Transverse colon (tissue), 4 donors: ENCODE measurements at regions not wholly inside any gene's neighbourhood (a gene's known extent, or its start where the extent isn't known, plus 50 kb on each side); places are given as distances from the start of the nearest gene placed in this dataset.

Experiments
- DNase-seq: peaks from one replicate; pipeline ENCODE4 v3.0.0-alpha.2; 2019
- H3K27ac ChIP-seq, 4 donors: fragments of 200-600 bp; sonication (generic); 2 replicates each; pipeline ENCODE4 v1.5.1; 2016 to 2018; ENCODE audit warnings: inconsistent platforms in 4 of 4
- H3K27me3 ChIP-seq: fragments of 200-600 bp; sonication (generic); 2 replicates; pipeline ENCODE4 v1.5.1; 2017; ENCODE audit warnings: inconsistent platforms
- H3K36me3 ChIP-seq, 4 donors: fragments of 200-600 bp; sonication (generic); 2 replicates each; pipeline ENCODE4 v1.5.1; 2017 to 2019; ENCODE audit warnings: inconsistent platforms in 4 of 4
- H3K4me1 ChIP-seq, 4 donors: fragments of 200-600 bp; sonication (generic); 2 replicates each; pipeline ENCODE4 v1.5.1; 2017 to 2020; ENCODE audit warnings: inconsistent platforms in 4 of 4
- H3K4me3 ChIP-seq, 4 donors: fragments of 200-600 bp; sonication (generic); 1 replicate in 1 of 4; 2 replicates in 3 of 4; pipeline versions ENCODE4 v1.5.1 to v1.6.1; 2017 to 2019; ENCODE audit warnings: inconsistent platforms in 4 of 4
- H3K9me3 ChIP-seq, 2 donors: fragments of 200-600 bp; sonication (generic); 2 replicates each; pipeline ENCODE4 v1.5.1; 2017 to 2019; ENCODE audit warnings: inconsistent platforms in 2 of 2
- CTCF ChIP-seq, 5 experiments: fragments of 200-600 bp in 3 of 5; fragments of 450-650 bp in 2 of 5; sonication (generic) in 3 of 5; IDR thresholded peaks; 1 replicate in 2 of 5; 2 replicates in 3 of 5; pipeline ENCODE4 v1.5.1; 2016 to 2017; ENCODE audit warnings: antibody characterized with exemption in 5 of 5, inconsistent platforms in 3 of 5, mild to moderate bottlenecking in 2 of 5, moderate library complexity in 1 of 5
- EP300 ChIP-seq: sonication (generic); formaldehyde crosslinking; IDR thresholded peaks from one replicate; pipeline ENCODE4 v1.6.1; 2017; ENCODE audit warnings: antibody characterized with exemption, low read depth
- POLR2A ChIP-seq: fragments of 450-650 bp; IDR thresholded peaks from one replicate; pipeline ENCODE4 v1.6.1; 2016; ENCODE audit warnings: antibody characterized with exemption, mild to moderate bottlenecking, moderate library complexity
- POLR2AphosphoS5 ChIP-seq, 3 donors: sonication (generic); formaldehyde crosslinking; IDR thresholded peaks; one replicate each; pipeline ENCODE4 v1.6.1; 2016; ENCODE audit warnings: antibody characterized with exemption in 3 of 3
- WGBS, 2 donors: methylation state at CpG; one replicate each; pipeline ENCODE4 v1.1.5; 2018; ENCODE audit warnings: low coverage in 1 of 2; 5-methylcytosine and 5-hydroxymethylcytosine counted together
- in situ Hi-C, 4 donors: fragments of 200-750 bp; cut with MboI; loops; one replicate each; pipeline versions ENCODE4 v1.15.0 to v1.15.1; 2017; ENCODE audit warnings: low sequenced_read_pairs in 3 of 4, low pct_ligation_motif_present in 1 of 4, low pct_unique_long_range_greater_than_20kb in 1 of 4
- intact Hi-C: fragments of 100-400 bp; cut with DNase I; formaldehyde crosslinking; loops from one replicate; pipeline ENCODE4 v1.15.1; 2023; ENCODE audit warnings: low total_unique reads

GRCh38 chr12:88416155-88416554, 164.1 kb downstream of the KITLG start:
- intact Hi-C loops = no loop called here
- Histone ChIP-seq H3K27me3 (no peaks in the 10 kb centered on the region), H3K4me3 (no peak overlapping the region)

GRCh38 chr12:88416786-88417185, 163.5 kb downstream of the KITLG start:
- Histone ChIP-seq H3K4me1 (no peaks in the 10 kb centered on the region), H3K27me3 (no peaks in the 10 kb centered on the region), H3K9me3 (no peaks in the 10 kb centered on the region), H3K36me3 (no peaks in the 10 kb centered on the region), H3K4me3 (no peak overlapping the region), H3K27ac (no peak overlapping the region)
- no peak for DNase-seq
- in situ Hi-C loops = no loop called here
- intact Hi-C loops = no loop called here
- no peak for TF ChIP-seq CTCF (IDR thresholded peaks at IDR 0.05)
- no peak for TF ChIP-seq EP300
- WGBS, 2 donors = 65 to 79% methylated on average over 2 of the region's 2 CpGs

More at GRCh38 chr12:88416155-88416554, 164.1 kb downstream of the KITLG start:
- DNase-seq = no peak
- Histone ChIP-seq H3K9me3 (no peaks in the 10 kb centered on the region), H3K27ac (peak overlapping the region in 1 of 4 donors; percentile 1), H3K36me3 (no peaks in the 10 kb centered on the region), H3K4me1 (no peaks in the 10 kb centered on the region)
- in situ Hi-C loops = no loop called here
- WGBS, 2 donors = 66 to 71% methylated on average over 2 of the region's 2 CpGs
- TF ChIP-seq EP300 (no peak), POLR2AphosphoS5 (IDR thresholded peaks at IDR 0.05) (no peak), POLR2A (no peak), CTCF (IDR thresholded peaks at IDR 0.05) (no peak)

- 65 to 77% methylated on average over 5 of the region's 5 CpGs for WGBS, 2 donors
- Histone ChIP-seq H3K4me1 (no peaks in the 10 kb centered on the region), H3K4me3 (no peak overlapping the region), H3K36me3 (no peaks in the 10 kb centered on the region), H3K27me3 (no peaks in the 10 kb centered on the region), H3K27ac (peak overlapping the region in 2 of 4 donors; percentile 35 to 45), H3K9me3 (no peaks in the 10 kb centered on the region)
- DNase-seq = no peak
- no peak for TF ChIP-seq POLR2A
- no peak for TF ChIP-seq EP300
- TF ChIP-seq POLR2AphosphoS5 (IDR thresholded peaks at IDR 0.05) = no peak
- no peak for TF ChIP-seq CTCF (IDR thresholded peaks at IDR 0.05)
- intact Hi-C loops = no loop called here
- in situ Hi-C loops = no loop called here
Measured at GRCh38 chr12:88417531-88417930, 162.7 kb downstream of the KITLG start.

GRCh38 chr12:88418856-88419497, 161.3 kb downstream of the KITLG start:
- H3K27me3 ChIP-seq = no peaks in the 10 kb centered on the region
- intact Hi-C loops (no loop called here), in situ Hi-C loops (no loop called here)
- no peak for DNase-seq
- WGBS, 2 donors = 80% methylated on average over 8 of the region's 8 CpGs
- no peaks in the 10 kb centered on the region for H3K9me3 ChIP-seq
- TF ChIP-seq EP300 = no peak
- peak overlapping the region in 2 of 4 donors; percentile 35 to 45 for H3K27ac ChIP-seq
- no peak overlapping the region for H3K4me3 ChIP-seq
- H3K4me1 ChIP-seq = no peaks in the 10 kb centered on the region
- no peaks in the 10 kb centered on the region for H3K36me3 ChIP-seq

GRCh38 chr12:88419794-88420193, 160.5 kb downstream of the KITLG start:
- no peak overlapping the region for H3K4me3 ChIP-seq
- intact Hi-C loops (no loop called here), in situ Hi-C loops (no loop called here)
- no peaks in the 10 kb centered on the region for H3K36me3 ChIP-seq
- no peaks in the 10 kb centered on the region for H3K27me3 ChIP-seq
- 75 to 86% methylated on average over 1 of the region's 1 CpG for WGBS, 2 donors
- no peaks in the 10 kb centered on the region for H3K4me1 ChIP-seq
- no peak for DNase-seq
- no peaks in the 10 kb centered on the region for H3K9me3 ChIP-seq
- TF ChIP-seq POLR2AphosphoS5 (IDR thresholded peaks at IDR 0.05) = peak in 1 of 3 donors; percentile 11
- no peak for TF ChIP-seq EP300
- H3K27ac ChIP-seq = no peak overlapping the region
